HG03039 (cell line): ENCODE measurements at regions not wholly inside any gene's neighbourhood (a gene's known extent, or its start where the extent isn't known, plus 50 kb on each side); places are given as distances from the start of the nearest gene placed in this dataset.
"Not testable (repeated sequence)": the region's sequence is repeated elsewhere in the genome, so short reads cannot be mapped to it uniquely, and the experiment has no call there.

Experiments
- ATAC-seq: cut with Tn5 transposase; IDR thresholded peaks from one replicate; pipeline ENCODE4 v1.9.1; 2021; ENCODE audit warnings: mild to moderate bottlenecking, moderate library complexity; ENCODE audit not compliant: unreplicated experiment

GRCh38 chr5:147075187-147075586, 159.6 kb upstream of the STK32A start:
- no peak for ATAC-seq

GRCh38 chr5:147080391-147080790, 154.4 kb upstream of the STK32A start:
- ATAC-seq: no peak

- ATAC-seq: no peak
Measured at GRCh38 chr5:147081311-147081764, 153.5 kb upstream of the STK32A start.

GRCh38 chr5:147084702-147085101, 150.1 kb upstream of the STK32A start:
- no peak for ATAC-seq

- ATAC-seq: no peak
Measured at GRCh38 chr5:147085409-147085808, 149.4 kb upstream of the STK32A start.

GRCh38 chr5:147092044-147092443, 142.8 kb upstream of the STK32A start:
- no peak for ATAC-seq

GRCh38 chr5:147093138-147093537, 141.7 kb upstream of the STK32A start:
- ATAC-seq: no peak

- ATAC-seq: no peak
Measured at GRCh38 chr5:147095740-147096139, 139.1 kb upstream of the STK32A start.

- ATAC-seq: no peak
Measured at GRCh38 chr5:147098233-147098790, 136.5 kb upstream of the STK32A start.

GRCh38 chr5:147101659-147102369, 133.0 kb upstream of the STK32A start:
- ATAC-seq: no peak

GRCh38 chr5:147112899-147113298, 121.9 kb upstream of the STK32A start:
- no peak for ATAC-seq

GRCh38 chr5:147113967-147114366, 120.9 kb upstream of the STK32A start:
- ATAC-seq: no peak

- not testable (repeated sequence) for ATAC-seq
Measured at GRCh38 chr5:147139759-147140158, 95.1 kb upstream of the STK32A start.

- no peak for ATAC-seq
Measured at GRCh38 chr5:147140558-147140957, 94.3 kb upstream of the STK32A start.

- ATAC-seq: not testable (repeated sequence)
Measured at GRCh38 chr5:147141580-147141979, 93.2 kb upstream of the STK32A start.

- no peak for ATAC-seq
Measured at GRCh38 chr5:147143215-147143614, 91.6 kb upstream of the STK32A start.

GRCh38 chr5:147145328-147145727, 89.5 kb upstream of the STK32A start:
- no peak for ATAC-seq

- no peak for ATAC-seq
Measured at GRCh38 chr5:147148715-147149114, 86.1 kb upstream of the STK32A start.

GRCh38 chr5:147152086-147152485, 82.7 kb upstream of the STK32A start:
- no peak for ATAC-seq

- ATAC-seq: no peak
Measured at GRCh38 chr5:147154809-147155208, 80.0 kb upstream of the STK32A start.

- ATAC-seq: no peak
Measured at GRCh38 chr5:147156012-147156411, 78.8 kb upstream of the STK32A start.

GRCh38 chr5:147160902-147161700, 73.7 kb upstream of the STK32A start:
- no peak for ATAC-seq
